ENCODE measurements at regions not wholly inside any gene's neighbourhood (a gene's known extent, or its start where the extent isn't known, plus 50 kb on each side); places are given as distances from the start of the nearest gene placed in this dataset.

GRCh38 chr2:64704161-64704560, 50.4 kb upstream of the SERTAD2 start:
- no peak for DNase-seq (ENCODE audit: low spot score)

GRCh38 chr2:64704996-64705395, 51.3 kb upstream of the SERTAD2 start:
- DNase-seq (ENCODE audit: low spot score) = no peak

- no peak for DNase-seq (ENCODE audit: low spot score)
Measured at GRCh38 chr2:64707276-64707675, 53.6 kb upstream of the SERTAD2 start.

- no peak for DNase-seq (ENCODE audit: low spot score)
Measured at GRCh38 chr2:64708829-64709228, 55.1 kb upstream of the SERTAD2 start.

GRCh38 chr2:64711252-64711800, 57.6 kb upstream of the SERTAD2 start:
- no peak for DNase-seq (ENCODE audit: low spot score)

GRCh38 chr2:64713686-64714085, 60.0 kb upstream of the SERTAD2 start:
- no peak for DNase-seq (ENCODE audit: low spot score)

GRCh38 chr2:64716569-64716968, 62.9 kb upstream of the SERTAD2 start:
- no peak for DNase-seq (ENCODE audit: low spot score)

- DNase-seq (ENCODE audit: low spot score) = no peak
Measured at GRCh38 chr2:64718250-64718885, 64.7 kb upstream of the SERTAD2 start.

- DNase-seq (ENCODE audit: low spot score) = no peak
Measured at GRCh38 chr2:64720535-64721319, 67.0 kb upstream of the SERTAD2 start.

- DNase-seq (ENCODE audit: low spot score) = no peak
Measured at GRCh38 chr2:64721320-64721623, 67.6 kb upstream of the SERTAD2 start.

GRCh38 chr2:64722291-64723044, 68.8 kb upstream of the SERTAD2 start:
- no peak for DNase-seq (ENCODE audit: low spot score)

GRCh38 chr2:64727013-64727767, 73.5 kb upstream of the SERTAD2 start:
- DNase-seq (ENCODE audit: low spot score) = peak; percentile 32

- no peak for DNase-seq (ENCODE audit: low spot score)
Measured at GRCh38 chr2:64727843-64728463, 74.2 kb upstream of the SERTAD2 start.

- DNase-seq (ENCODE audit: low spot score) = peak; percentile 47
Measured at GRCh38 chr2:64730551-64731262, 77.0 kb upstream of the SERTAD2 start.

GRCh38 chr2:64731263-64731643, 77.5 kb upstream of the SERTAD2 start:
- DNase-seq (ENCODE audit: low spot score) = no peak

GRCh38 chr2:64731746-64732145, 78.0 kb upstream of the SERTAD2 start:
- DNase-seq (ENCODE audit: low spot score) = no peak

GRCh38 chr2:64732146-64732545, 78.4 kb upstream of the SERTAD2 start:
- no peak for DNase-seq (ENCODE audit: low spot score)

GRCh38 chr2:64735504-64735903, 81.8 kb upstream of the SERTAD2 start:
- no peak for DNase-seq (ENCODE audit: low spot score)

GRCh38 chr2:64737547-64737946, 83.8 kb upstream of the SERTAD2 start:
- no peak for DNase-seq (ENCODE audit: low spot score)

- no peak for DNase-seq (ENCODE audit: low spot score)
Measured at GRCh38 chr2:64738026-64738425, 84.3 kb upstream of the SERTAD2 start.

- no peak for DNase-seq (ENCODE audit: low spot score)
Measured at GRCh38 chr2:64742678-64743077, 89.0 kb upstream of the SERTAD2 start.
